Endodermal cell (in vitro differentiated cells): ENCODE measurements at regions not wholly inside any gene's neighbourhood (a gene's known extent, or its start where the extent isn't known, plus 50 kb on each side); places are given as distances from the start of the nearest gene placed in this dataset.
A peak's percentile ranks its signal among the peaks of the same experiment; 100 is the strongest.

Source experiments
- DNase-seq: peaks from one replicate; pipeline ENCODE4 v3.0.0-alpha.2; 2017
- H3K27ac ChIP-seq: 2 replicates; pipeline ENCODE4 v1.5.1; 2013; ENCODE audit warnings: mild to moderate bottlenecking, low read depth, low read length, moderate library complexity
- H3K27me3 ChIP-seq: 2 replicates; pipeline ENCODE4 v1.6.1; 2013; ENCODE audit warnings: mild to moderate bottlenecking, low read length, moderate library complexity; ENCODE audit not compliant: insufficient read depth, control insufficient read depth, poor library complexity, severe bottlenecking
- H3K36me3 ChIP-seq: 2 replicates; pipeline ENCODE4 v1.7.0; 2013; ENCODE audit warnings: mild to moderate bottlenecking, low read length, moderate library complexity; ENCODE audit not compliant: control insufficient read depth, insufficient read depth
- H3K4me1 ChIP-seq: one replicate; pipeline ENCODE4 v1.7.0; 2013; ENCODE audit warnings: low read length; ENCODE audit not compliant: control insufficient read depth, insufficient read depth
- H3K4me3 ChIP-seq: 2 replicates; pipeline ENCODE4 v1.5.1; 2013; ENCODE audit warnings: mild to moderate bottlenecking, low read length, moderate library complexity
- H3K9ac ChIP-seq: 2 replicates; pipeline ENCODE4 v1.6.1; 2013; ENCODE audit warnings: mild to moderate bottlenecking, low read length, moderate library complexity; ENCODE audit not compliant: poor library complexity, severe bottlenecking; ENCODE audit errors: extremely low read depth
- H3K9me3 ChIP-seq: 2 replicates; pipeline ENCODE4 v1.6.1; 2013; ENCODE audit warnings: mild to moderate bottlenecking, low read length, moderate library complexity; ENCODE audit not compliant: control insufficient read depth
- H3K27ac Mint-ChIP-seq: 2 replicates; pipeline ENCODE4 v1.8.0; 2020; ENCODE audit warnings: mixed read lengths
- H3K27me3 Mint-ChIP-seq: 2 replicates; pipeline ENCODE4 v1.8.0; 2021; ENCODE audit warnings: mild to moderate bottlenecking, mixed read lengths; ENCODE audit not compliant: insufficient read depth
- H3K36me3 Mint-ChIP-seq: 2 replicates; pipeline ENCODE4 v1.8.0; 2020; ENCODE audit warnings: low read depth, mixed read lengths
- H3K4me1 Mint-ChIP-seq: 2 replicates; pipeline ENCODE4 v1.8.0; 2020; ENCODE audit warnings: mixed read lengths
- H3K4me3 Mint-ChIP-seq: 2 replicates; pipeline ENCODE4 v1.8.0; 2020; ENCODE audit warnings: mild to moderate bottlenecking, moderate library complexity, mixed read lengths
- H3K9me3 Mint-ChIP-seq: 2 replicates; pipeline ENCODE4 v1.8.0; 2020; ENCODE audit warnings: mild to moderate bottlenecking, mixed read lengths
- CTCF ChIP-seq: fragments of 200-600 bp; sonication (generic); conservative IDR thresholded peaks from 2 replicates; pipeline ENCODE4 v1.5.0; 2021; ENCODE audit warnings: antibody characterized with exemption, mild to moderate bottlenecking
- WGBS, 2 experiments: methylation state at CpG; one replicate each; pipeline versions ENCODE4 v1.1.5 to v1.1.7; 2013; ENCODE audit warnings: missing lambda C conversion rate in 2 of 2, mixed read lengths in 1 of 2; ENCODE audit not compliant: insufficient coverage in 1 of 2, insufficient read length in 1 of 2; 5-methylcytosine and 5-hydroxymethylcytosine counted together

DNA sequence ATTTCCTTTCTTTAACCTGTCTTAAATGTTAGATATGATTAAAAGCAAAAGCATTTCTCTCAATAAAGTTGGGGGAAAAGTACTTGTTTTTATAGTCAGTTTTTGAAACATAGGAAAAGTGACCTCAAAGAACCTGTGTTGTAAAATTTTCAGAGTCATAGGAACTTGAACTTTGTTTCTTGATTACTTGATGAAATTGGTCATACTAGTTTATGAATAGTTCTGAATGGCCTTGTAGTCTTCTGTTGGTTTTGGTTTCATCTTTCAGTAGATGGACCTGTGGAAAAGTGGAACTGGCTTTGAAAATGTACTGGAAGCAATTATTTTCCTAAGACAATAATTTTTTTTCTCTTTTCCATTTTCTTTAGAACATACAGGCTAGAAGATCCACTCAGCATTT, 222.2 kb upstream of the NUDT6 start:
- Mint-ChIP-seq H3K4me1 (no peaks in the 10 kb centered on the region), H3K36me3 (no peaks in the 10 kb centered on the region), H3K27me3 (no peaks in the 10 kb centered on the region), H3K4me3 (no peak overlapping the region), H3K27ac (no peak overlapping the region), H3K9me3 (no peaks in the 10 kb centered on the region)
- Histone ChIP-seq H3K36me3 (no peaks in the 10 kb centered on the region), H3K27me3 (no peaks in the 10 kb centered on the region), H3K9me3 (no peaks in the 10 kb centered on the region), H3K4me3 (no peak overlapping the region), H3K27ac (no peak overlapping the region), H3K9ac (no peak overlapping the region), H3K4me1 (no peaks in the 10 kb centered on the region)
- DNase-seq, result no peak
- TF ChIP-seq CTCF, result no peak

GRCh38 chr4:123158576-123158975, 236.2 kb upstream of the NUDT6 start:
- H3K27ac ChIP-seq, result no peak overlapping the region
- H3K4me1 ChIP-seq, result no peaks in the 10 kb centered on the region
- no peaks in the 10 kb centered on the region for H3K36me3 ChIP-seq
- H3K9ac ChIP-seq, result no peak overlapping the region
- no peaks in the 10 kb centered on the region for H3K9me3 Mint-ChIP-seq
- no peak overlapping the region for H3K4me3 ChIP-seq
- no peaks in the 10 kb centered on the region for H3K27me3 Mint-ChIP-seq
- H3K27me3 ChIP-seq, result no peaks in the 10 kb centered on the region
- H3K27ac Mint-ChIP-seq, result peak overlapping the region; percentile 16
- H3K4me1 Mint-ChIP-seq, result peaks cover 20% of the 10 kb centered on the region
- no peak overlapping the region for H3K4me3 Mint-ChIP-seq
- TF ChIP-seq CTCF, result no peak
- no peaks in the 10 kb centered on the region for H3K9me3 ChIP-seq
- 39% methylated on average over 2 of the region's 3 CpGs; no CpG with 5 or more reads in 1 of the 2 experiments for WGBS, 2 experiments
- H3K36me3 Mint-ChIP-seq, result no peaks in the 10 kb centered on the region
- no peak for DNase-seq

- WGBS, 2 experiments, result 51 to 54% methylated on average over 2 of the region's 2 CpGs
- H3K4me1 Mint-ChIP-seq, result peaks cover 20% of the 10 kb centered on the region
- H3K9me3 Mint-ChIP-seq, result no peaks in the 10 kb centered on the region
- Histone ChIP-seq H3K36me3 (no peaks in the 10 kb centered on the region), H3K27me3 (no peaks in the 10 kb centered on the region), H3K9ac (no peak overlapping the region), H3K4me3 (no peak overlapping the region), H3K27ac (no peak overlapping the region), H3K4me1 (no peaks in the 10 kb centered on the region), H3K9me3 (no peaks in the 10 kb centered on the region)
- no peak for TF ChIP-seq CTCF
- no peaks in the 10 kb centered on the region for H3K27me3 Mint-ChIP-seq
- H3K36me3 Mint-ChIP-seq, result no peaks in the 10 kb centered on the region
- peak; percentile 57 for DNase-seq
- no peak overlapping the region for H3K4me3 Mint-ChIP-seq
- H3K27ac Mint-ChIP-seq, result peak overlapping the region; percentile 16
Observed at GRCh38 chr4:123159479-123159878, 237.1 kb upstream of the NUDT6 start.
